ENCODE measurements at regions not wholly inside any gene's neighbourhood (a gene's known extent, or its start where the extent isn't known, plus 50 kb on each side); places are given as distances from the start of the nearest gene placed in this dataset.
"Not testable (repeated sequence)": the region's sequence is repeated elsewhere in the genome, so short reads cannot be mapped to it uniquely, and the experiment has no call there.

DNA sequence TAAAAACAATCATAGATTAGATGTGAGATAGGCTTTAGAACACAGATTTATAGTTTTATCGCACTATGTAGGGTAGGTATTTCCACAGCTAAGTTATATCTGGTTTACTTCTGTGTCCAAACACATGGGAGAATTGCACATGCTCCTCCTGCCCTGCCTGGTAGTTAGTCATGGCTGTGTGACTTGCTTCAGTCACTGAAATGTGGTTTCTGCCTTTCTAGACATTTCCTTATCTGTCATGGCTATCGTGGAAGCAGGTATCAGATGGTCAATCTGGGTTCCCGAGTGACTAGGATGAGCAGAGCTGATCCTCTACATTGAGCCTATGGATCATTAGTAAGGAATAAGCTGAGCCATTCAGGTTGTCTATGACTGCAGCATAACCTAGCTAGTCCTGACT is 117.8 kb upstream of the GMDS start:
- no peak for DNase-seq

DNA sequence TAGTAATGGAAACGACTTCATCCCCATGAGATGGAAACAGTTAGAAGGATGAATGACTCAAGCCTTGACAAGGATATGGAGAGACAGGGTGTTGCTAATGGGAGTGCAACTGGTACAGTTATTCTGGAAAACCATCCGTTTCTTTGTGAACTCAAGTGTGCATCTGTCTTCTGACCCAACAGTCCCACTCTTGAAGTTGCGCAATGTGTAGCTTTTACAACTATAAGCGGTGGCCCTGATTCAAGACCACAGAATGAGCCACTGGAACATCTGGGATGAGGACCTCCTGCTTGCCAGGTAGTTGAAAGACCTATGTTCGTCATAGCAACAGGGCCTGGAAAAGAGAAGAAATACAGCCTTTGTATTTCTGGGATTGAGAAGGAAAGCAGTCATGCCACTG is 115.8 kb upstream of the GMDS start:
- no peak for DNase-seq

DNA sequence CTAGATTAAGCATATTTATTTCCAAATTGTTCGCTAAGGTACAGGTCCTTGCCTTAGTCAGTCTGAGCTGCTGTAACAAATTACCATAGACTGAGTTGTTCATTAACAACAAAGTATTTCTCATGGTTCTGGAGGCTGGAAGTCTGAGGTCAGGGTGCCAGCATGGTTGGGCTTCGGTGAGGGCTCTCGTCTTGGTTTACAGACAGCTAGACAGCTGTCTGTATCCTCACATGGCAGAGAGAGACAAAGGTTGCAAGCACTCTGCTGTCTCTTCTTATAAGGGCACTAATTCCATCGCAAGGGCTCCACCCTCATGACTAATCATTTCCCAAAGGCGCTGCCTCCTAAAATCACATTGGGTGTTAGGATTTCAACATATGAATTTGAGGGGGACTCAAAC is 115.3 kb upstream of the GMDS start:
- no peak for DNase-seq

DNA sequence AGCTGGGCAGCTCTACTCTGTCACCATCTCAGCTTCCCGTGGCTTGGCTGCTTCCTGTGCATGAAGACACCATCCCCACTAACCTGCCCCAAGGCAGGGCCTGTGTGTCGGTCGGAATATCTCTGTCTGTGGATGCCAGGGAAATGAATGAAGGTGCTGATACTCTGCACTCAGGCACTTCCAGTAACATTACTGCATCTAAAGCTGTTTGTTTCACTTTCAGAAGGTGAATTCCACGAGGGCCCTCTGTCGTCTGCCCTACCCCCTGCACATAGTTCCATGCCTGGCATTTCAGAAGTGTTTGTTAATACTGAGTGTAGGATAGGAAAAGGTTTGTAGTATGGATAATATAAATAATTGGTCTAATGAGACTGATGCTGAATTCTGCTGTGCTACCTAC is 114.7 kb upstream of the GMDS start:
- no peak for DNase-seq

DNA sequence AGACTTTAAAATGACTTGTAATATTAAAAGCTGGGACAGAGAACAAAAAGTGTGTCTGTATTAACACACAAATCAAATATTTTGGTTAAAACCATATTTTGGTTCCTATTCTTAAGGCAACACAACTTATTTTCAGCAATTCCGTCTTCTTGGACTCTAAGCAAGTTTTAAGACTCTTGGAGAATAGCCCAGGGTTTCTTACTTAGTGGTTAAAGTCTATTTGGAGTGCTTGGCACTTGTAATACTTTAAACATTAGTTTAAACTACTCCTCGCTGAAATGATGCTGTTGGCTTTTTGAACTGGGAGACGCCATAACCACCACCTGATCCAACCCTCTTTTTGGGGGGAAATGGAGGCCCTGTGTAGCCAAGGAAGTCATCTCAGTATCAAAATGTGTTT is 109.7 kb upstream of the GMDS start:
- no peak for DNase-seq

DNA sequence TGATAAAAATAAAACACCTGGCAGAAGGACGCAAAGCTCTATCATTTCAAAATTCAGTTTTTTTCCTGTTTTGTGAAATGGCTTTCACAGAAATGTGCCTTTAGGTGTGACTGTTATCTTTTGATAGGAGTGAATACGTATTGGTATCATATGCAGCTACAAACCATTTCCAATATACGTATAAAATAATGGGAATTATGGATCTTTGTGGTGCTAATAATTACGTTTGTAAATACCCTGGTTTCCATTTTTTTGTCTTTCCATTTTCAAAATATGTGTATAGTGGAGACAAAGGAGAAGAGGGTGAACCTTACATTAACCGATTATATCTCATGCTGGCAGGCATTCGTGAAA is 108.7 kb upstream of the GMDS start:
- DNase-seq, result no peak

DNA sequence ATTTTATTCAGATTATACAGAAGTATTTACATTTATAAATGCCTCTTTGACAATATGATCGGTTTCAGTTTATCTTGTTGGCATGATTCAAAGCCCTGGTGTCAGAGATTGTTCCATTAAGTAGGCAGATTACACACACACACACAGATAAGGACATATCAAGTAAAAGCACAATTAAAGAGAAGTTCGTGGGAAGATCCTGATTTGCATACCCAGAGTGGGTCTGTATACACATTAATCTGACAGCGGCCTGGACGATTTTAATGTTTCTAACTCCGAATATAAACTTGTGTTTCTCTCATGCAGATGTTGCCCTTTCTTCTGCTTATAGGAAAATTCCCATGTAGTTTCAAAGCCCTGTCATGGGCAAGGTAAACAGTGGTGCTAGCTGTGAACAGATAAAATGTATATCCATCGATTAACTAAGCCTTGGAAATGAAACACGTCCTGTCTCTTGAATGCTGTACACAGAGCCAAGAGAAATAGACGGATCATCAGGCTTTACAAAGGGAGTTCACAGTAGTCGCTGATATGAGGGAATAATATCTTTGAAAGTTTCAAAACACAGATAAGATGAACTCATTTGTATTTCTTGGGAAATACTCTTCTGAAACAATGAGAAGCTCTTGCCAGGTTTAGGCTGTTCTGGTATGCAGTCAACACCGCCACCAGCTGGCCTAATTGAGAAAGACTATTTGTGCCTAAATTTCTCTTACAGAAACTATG is 108.2 kb upstream of the GMDS start:
- DNase-seq, result peak; percentile 46 to 67

DNA sequence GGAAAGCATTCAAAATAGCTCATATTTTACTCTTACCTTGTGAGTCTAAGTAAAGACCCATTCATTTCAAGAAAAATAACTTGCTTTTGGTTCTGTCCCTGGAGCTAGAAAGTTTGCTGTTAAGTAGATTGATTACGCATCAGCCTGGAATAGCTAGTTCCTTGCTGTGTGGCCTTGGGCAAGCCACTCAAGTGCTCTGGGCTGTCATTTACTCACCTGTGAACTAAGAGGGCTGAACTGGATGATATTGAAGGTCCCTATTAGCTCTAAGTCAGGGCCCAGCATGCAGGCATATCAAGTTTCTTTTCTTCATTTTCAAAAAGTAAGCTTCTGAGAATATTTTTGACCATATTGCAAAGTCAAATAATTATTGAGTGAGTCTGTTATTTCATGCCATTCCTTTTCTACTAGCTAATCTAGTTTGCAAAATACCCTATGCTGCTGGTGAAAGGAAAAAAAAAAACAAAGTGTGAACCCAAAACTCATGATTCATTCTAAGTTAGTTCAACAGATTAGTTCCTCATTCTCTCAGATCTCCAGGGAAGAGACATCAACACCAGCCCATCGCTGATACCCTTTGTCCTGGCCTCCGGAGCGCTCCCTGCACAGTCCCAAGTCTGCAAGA is 106.5 kb upstream of the GMDS start:
- DNase-seq, result no peak

DNA sequence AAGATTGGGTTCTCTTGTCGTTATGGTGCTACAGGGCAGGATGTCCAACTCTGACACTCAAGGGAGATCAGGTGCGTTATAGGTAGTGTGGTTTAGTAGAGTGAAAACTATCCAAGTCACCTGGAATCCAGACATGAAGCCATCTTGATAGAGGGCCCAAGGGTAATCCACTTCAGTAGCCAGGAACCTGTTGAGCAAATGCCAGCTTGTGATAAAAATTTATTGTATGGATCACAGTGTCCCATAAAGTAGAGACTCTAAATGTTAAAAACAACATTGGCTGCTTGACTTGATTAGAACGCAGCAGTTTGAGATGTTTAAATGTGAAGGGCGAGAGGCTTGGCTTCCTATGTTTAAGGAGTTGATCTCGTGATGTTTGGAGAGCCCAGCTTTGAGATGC is 105.7 kb upstream of the GMDS start:
- no peak for DNase-seq

DNA sequence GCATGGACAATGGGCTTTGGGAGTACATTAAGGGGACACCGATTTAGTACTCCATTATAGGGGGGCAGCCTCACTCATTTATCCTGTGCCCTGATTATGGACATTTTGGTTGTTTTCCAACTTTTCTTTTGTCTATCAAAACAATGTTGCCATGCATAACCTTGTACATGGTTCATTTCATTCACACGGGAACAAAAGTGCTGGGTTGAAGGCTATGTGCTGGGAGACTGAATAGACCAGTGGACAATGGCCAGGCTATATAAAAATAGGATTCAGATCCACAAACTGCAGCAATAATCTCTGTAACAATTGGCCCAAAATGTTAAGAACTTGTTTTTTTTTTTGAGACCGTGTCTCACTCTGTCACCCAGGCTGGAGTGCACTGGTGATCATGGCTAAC is 100.7 kb upstream of the GMDS start:
- no peak for DNase-seq

DNA sequence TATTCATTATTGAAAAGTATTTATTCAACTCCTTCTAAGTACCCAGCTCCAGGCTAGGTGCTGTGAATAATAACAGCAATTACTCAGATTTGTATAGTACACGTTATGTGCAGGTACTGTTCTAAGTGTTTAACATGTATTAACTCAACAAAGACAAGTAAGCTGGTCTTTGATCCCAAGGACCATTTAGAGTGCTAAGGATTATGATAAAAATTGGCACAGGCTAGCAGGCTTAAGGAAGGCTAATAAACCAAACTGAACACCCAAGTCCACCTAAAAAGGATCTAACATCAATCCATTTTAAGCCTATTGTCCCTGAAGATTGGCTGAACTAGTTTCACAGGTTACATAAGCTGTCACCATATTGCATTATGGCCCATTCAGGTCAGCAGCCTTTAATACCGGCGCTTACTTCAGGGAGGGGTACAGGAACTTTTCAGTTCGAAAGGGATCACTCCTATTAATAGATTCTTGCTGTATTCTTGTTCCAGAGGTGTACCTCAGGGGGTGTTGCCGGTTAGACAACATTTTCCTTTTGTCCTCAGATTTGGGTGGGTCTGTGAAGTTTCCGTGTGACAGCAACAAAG is 99.0 kb upstream of the GMDS start:
- no peak for DNase-seq

DNA sequence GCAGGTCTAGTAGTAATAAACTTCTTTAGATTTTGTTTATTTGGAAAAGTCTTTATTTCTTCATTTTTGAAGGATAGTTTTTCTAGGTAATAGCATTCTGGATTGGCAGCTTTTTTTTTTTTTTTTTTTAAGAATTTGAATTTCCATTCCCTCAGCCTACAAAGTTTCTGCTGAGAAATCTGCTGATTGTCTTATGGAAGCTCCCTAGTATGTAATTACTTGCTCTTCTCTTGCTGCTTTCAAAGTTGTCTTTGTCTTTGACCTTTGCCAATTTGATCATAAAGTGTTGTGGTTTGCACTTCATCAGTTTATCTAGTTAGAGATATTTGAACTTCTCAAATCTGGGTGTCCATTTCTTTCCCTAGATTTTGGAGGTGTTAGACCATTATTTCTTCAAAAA is 82.2 kb upstream of the GMDS start:
- no peak for DNase-seq

DNA sequence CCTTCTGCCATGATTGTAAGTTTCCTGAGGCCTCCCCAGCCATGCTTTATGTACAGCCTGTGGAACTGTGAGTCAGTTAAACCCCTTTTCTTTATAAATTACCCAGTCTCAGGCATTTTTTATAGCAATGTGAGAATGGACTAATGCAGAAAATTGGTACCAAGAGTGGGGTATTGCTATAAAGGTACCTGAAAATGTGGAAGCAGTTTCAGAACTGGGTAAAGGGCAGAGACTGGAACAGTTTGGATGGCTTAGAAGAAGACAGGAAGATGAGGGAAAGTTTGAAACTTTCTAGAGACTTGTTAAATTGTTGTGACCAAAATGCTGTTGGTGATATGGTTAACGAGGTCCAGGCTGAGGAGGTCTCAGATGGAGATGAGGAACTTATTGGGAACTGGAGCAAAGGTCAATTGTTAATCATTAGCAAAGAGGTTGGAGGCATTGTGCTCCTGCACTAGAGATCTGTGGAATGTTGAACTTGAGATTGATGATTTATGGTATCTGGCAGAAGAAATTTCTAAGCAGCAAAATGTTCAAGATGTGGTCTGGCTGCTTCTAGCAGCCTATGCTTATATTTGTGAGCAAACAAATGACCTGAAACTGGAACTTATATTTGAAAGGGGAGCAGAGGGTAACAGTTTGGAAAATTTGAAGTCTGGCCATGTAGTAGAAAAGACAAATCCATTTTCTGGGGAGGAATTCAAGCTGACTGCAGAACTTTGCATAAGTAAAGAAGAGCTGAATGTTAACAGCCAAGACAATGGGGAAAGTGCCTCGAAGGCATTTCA is 79.0 kb upstream of the GMDS start:
- DNase-seq, result no peak

DNA sequence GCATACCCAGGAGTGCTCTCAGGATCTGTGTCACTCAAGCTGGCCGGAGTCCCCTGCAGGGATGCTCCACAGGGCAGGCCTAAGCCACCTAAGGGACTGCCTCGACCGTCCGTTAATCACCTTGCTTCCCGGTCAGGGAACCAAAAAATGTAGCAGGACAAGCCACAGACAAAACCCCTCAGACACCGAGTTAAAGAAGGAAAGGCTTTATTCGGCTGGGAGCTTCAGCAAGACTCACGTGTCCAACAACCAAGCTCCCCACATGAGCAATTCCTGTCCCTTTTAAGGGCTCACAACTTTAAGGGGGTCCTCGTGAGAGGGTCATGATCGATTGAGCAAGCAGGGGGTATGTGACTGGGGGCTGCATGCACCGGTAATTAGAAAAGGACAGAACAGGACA is 72.1 kb upstream of the GMDS start:
- DNase-seq, result not testable (repeated sequence)

DNA sequence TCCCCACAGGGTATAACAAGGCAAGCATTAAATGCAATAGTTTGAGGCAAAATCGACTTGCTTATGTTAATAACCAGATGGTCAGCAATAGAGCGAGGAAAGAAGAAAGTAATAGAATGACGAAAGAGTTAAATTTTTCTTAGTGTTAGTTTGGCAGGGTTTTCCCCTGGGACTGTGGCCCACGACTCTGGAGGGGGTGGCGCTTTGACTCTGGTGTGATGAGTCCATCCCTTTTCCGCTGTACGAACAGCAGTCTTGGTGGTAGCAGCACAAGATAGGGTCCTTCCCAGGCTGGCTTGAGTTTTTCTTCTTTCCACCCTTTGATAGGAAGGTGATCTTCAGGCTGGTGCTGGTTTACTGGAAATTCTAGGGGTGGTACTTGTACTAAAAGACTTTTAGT is 69.2 kb upstream of the GMDS start:
- peak in 1 of 2 experiments; percentile 15 for DNase-seq

DNA sequence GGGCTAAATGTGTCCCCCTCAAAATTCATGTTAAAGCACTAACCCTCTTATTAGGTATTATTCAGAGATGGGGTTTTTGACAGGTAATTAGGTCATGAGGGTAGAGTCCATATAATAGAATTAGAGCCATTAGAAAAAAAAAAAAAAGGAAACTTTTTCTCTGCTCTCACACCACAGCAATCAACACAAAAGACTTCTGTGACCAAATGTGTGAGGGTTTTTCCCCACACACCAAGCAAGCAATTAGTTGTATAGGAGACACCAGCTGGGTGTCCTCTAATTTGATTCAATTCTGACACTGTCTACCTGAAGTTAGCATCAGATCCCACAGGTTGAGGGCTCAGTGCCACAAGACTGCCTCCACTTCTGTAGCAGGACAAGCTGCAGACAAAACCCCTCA is 64.6 kb upstream of the GMDS start:
- no peak for DNase-seq

DNA sequence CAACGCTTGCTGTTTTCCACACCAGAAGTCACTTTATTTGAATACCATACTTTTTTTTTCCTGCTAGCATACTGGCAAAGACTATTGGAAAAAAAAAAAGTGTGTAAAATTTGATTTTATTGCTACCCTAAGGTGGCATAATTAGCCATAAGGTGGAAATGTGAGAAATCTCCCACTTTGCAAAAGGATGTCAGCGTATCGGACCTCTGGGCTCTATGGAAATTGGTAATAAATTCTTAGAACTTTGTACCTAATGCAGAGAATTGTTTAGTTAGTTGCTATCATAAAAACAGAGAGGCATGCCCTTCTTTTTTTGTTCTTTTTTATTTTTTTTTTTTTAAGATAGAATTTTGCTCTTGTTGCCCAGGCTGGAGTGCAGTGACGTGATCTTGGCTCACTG is 63.7 kb upstream of the GMDS start:
- DNase-seq, result no peak

DNA sequence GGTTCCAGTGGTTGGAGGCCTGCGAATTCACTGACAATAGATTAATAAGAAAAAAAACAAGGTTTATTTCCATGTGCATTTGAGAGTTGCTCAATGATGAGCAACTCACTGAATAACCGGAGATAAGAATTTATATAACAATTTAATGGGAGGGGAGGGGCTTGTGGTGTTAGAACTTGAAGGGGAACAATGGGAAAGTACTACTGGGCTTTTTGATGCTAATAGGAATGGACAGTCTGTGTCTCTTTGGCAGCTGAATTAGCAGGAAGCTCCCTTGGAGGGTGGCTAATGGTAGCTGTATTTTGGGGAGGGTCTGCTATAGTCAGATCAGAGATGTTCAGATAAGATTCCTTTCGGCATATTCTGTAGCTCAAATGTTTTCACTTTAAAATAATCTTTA is 62.4 kb upstream of the GMDS start:
- no peak for DNase-seq

DNA sequence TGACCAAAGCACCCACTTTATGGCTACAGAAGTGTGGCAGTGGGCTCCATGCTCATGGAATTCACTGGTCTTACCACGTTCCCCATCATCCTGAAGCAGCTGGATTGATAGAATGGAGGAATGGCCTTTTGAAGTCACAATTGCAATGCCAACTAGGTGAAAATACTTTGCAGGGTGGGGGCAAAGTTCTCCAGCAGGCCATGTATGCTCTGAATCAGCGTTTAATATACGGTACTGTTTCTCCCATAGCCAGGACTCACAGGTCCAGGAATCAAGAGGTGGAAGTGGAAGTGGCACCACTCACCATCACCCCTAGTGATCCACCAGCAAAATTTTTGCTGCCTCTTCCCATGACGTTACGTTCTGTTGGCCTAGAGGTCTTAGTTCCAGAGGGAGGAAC is 60.5 kb upstream of the GMDS start:
- no peak for DNase-seq

DNA sequence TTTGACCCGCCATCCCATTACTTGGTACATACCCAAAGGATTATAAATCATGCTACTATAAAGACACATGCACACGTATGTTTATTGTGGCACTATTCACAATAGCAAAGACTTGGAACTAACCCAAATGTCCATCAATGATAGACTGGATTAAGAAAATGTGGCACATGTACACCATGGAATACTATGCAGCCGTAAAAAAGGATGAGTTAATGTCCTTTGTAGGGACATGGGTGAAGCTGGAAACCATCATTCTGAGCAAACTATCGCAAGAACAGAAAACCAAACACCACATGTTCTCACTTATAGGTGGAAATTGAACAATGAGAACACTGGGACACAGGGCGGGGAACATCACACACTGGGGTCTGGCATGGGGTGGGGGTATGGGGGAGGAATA is 57.1 kb upstream of the GMDS start:
- DNase-seq, result not testable (repeated sequence)

DNA sequence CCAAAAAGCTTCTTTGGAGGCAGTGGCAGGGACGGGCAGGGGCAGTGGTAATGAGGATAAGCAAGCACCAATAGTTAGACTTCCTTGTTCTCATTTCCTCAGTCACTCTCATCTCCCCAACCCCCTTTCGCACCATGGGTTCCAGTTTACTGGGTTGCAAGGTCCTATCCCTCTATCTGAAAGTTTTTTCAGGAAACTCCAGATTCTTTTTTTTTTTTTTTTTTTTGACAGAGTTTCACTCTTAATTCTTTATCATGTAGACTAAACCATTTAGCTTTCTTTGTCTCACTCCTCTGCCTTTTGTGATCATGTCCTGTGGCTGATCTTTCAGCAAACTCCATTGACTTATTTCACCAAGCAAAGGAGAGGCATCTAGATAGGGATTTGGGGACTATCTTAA is 51.4 kb upstream of the GMDS start:
- no peak for DNase-seq

Measured in NCI-H446 (cell line).